A549 (cell line): ENCODE measurements at regions not wholly inside any gene's neighbourhood (a gene's known extent, or its start where the extent isn't known, plus 50 kb on each side); places are given as distances from the start of the nearest gene placed in this dataset.

Source experiments
- EP300 ChIP-seq, 2 experiments: fragments of >200 bp; sonication (Bioruptor Twin); formaldehyde crosslinking; IDR thresholded peaks; 2 replicates in 1 of 2; 3 replicates in 1 of 2; pipeline ENCODE4 v1.6.1; 2016 to 2017
- POLR2A ChIP-seq: IDR thresholded peaks from 2 replicates; pipeline ENCODE4 v1.6.1; 2012; ENCODE audit warnings: mild to moderate bottlenecking, low read length
- RFX5 ChIP-seq: fragments of 450-650 bp; IDR thresholded peaks from 2 replicates; pipeline ENCODE4 v1.7.1; 2014; ENCODE audit warnings: antibody characterized with exemption, mild to moderate bottlenecking, moderate library complexity
- ZFP36 ChIP-seq: fragments of 450-650 bp; IDR thresholded peaks from 2 replicates; pipeline ENCODE4 v1.6.1; 2014; ENCODE audit warnings: borderline replicate concordance; ENCODE audit not compliant: partially characterized antibody
- TF ChIP-seq, protein P1 (sequence below): IDR thresholded peaks from 2 replicates; pipeline ENCODE4 v1.6.1; 2012
- TF ChIP-seq, protein P2 (sequence below): fragments of >200 bp; sonication (Bioruptor Twin); formaldehyde crosslinking; IDR thresholded peaks from 3 replicates; pipeline ENCODE4 v1.5.1; 2016
- TF ChIP-seq, protein P3 (sequence below): fragments of 450-650 bp; IDR thresholded peaks from 2 replicates; pipeline ENCODE4 v1.6.1; 2014; ENCODE audit warnings: antibody characterized with exemption
- TF ChIP-seq, protein P4 (sequence below): fragments of >200 bp; sonication (Bioruptor Twin); formaldehyde crosslinking; IDR thresholded peaks from 3 replicates; pipeline ENCODE4 v1.6.1; 2016

DNA sequence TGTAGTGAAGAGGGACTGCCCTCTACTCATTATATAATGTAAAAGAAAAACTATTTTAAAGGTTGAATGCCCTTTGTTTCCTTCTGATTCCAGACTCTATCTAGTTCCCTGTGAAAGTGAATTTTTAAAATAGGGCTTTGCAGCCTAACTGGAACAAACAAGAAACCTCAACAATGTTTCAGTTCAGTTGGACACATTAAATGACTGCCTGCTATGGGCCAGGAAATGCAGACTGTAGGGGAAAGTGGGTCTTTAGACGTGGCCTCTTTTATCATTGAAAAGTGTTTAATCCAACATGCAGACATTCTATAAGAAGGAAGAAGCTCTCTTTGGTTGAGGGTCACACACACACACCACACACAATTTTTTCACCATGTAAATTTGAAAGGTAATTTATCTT is 289.1 kb downstream of the ICE1 start:
- TF ChIP-seq POLR2A (no peak), ZFP36 (no peak), RFX5 (no peak), EP300 (IDR thresholded peaks at IDR 0.05) (no peak)
- TF ChIP-seq, protein P1, sequence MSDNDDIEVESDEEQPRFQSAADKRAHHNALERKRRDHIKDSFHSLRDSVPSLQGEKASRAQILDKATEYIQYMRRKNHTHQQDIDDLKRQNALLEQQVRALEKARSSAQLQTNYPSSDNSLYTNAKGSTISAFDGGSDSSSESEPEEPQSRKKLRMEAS: no peak
- TF ChIP-seq, protein P2, sequence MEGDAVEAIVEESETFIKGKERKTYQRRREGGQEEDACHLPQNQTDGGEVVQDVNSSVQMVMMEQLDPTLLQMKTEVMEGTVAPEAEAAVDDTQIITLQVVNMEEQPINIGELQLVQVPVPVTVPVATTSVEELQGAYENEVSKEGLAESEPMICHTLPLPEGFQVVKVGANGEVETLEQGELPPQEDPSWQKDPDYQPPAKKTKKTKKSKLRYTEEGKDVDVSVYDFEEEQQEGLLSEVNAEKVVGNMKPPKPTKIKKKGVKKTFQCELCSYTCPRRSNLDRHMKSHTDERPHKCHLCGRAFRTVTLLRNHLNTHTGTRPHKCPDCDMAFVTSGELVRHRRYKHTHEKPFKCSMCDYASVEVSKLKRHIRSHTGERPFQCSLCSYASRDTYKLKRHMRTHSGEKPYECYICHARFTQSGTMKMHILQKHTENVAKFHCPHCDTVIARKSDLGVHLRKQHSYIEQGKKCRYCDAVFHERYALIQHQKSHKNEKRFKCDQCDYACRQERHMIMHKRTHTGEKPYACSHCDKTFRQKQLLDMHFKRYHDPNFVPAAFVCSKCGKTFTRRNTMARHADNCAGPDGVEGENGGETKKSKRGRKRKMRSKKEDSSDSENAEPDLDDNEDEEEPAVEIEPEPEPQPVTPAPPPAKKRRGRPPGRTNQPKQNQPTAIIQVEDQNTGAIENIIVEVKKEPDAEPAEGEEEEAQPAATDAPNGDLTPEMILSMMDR: no peak
- TF ChIP-seq, protein P3, sequence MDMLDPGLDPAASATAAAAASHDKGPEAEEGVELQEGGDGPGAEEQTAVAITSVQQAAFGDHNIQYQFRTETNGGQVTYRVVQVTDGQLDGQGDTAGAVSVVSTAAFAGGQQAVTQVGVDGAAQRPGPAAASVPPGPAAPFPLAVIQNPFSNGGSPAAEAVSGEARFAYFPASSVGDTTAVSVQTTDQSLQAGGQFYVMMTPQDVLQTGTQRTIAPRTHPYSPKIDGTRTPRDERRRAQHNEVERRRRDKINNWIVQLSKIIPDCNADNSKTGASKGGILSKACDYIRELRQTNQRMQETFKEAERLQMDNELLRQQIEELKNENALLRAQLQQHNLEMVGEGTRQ: no peak
- TF ChIP-seq, protein P4, sequence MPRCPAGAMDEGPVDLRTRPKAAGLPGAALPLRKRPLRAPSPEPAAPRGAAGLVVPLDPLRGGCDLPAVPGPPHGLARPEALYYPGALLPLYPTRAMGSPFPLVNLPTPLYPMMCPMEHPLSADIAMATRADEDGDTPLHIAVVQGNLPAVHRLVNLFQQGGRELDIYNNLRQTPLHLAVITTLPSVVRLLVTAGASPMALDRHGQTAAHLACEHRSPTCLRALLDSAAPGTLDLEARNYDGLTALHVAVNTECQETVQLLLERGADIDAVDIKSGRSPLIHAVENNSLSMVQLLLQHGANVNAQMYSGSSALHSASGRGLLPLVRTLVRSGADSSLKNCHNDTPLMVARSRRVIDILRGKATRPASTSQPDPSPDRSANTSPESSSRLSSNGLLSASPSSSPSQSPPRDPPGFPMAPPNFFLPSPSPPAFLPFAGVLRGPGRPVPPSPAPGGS: no peak
